ENCODE measurements at regions not wholly inside any gene's neighbourhood (a gene's known extent, or its start where the extent isn't known, plus 50 kb on each side); places are given as distances from the start of the nearest gene placed in this dataset.
"Not testable (repeated sequence)": the region's sequence is repeated elsewhere in the genome, so short reads cannot be mapped to it uniquely, and the experiment has no call there.

DNA sequence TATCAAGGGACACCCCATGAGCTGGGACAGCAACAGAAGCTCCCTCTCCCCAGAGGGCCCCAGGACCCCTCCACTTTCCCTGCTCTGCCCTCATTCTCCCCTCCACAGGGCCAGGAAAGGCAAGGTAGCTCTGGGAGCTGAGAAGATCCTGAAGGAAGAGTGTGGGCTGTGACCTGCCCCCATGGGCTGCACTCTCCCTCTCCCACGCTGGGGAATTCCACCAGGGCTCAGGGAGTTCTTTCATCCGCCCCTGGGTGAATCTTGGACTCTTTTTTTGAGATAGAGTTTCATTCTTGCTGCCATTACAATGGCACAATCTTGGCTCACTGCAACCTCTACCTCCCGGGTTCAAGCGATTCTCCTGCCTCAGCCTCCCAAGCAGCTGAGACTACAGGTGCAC is 73.8 kb downstream of the C9orf50 start:
- Histone ChIP-seq H3K9me2 (ENCODE audit: insufficient read depth) (no peaks in the 10 kb centered on the region), H3K79me2 (ENCODE audit: insufficient read depth, low read length) (no peaks in the 10 kb centered on the region), H3K36me3 (ENCODE audit: control insufficient read depth in 1 of 2, insufficient read depth in 2 of 2, low read length in 2 of 2) (no peaks in the 10 kb centered on the region), H2AFZ (ENCODE audit: low read depth, low read length, poor library complexity, severe bottlenecking) (no peak overlapping the region), H3K27me3 (ENCODE audit: insufficient read depth, low read length) (no peaks in the 10 kb centered on the region), H3K4me1 (ENCODE audit: control insufficient read depth in 1 of 2, insufficient read depth in 2 of 2, low read length in 2 of 2) (peaks cover 41 to 60% of the 10 kb centered on the region in 2 experiments), H3K9ac (ENCODE audit: low read length) (no peak overlapping the region), H4K20me1 (ENCODE audit: insufficient read depth) (no peaks in the 10 kb centered on the region), H3K4me2 (ENCODE audit: low read length) (no peak overlapping the region), H3K9me3 (ENCODE audit: control insufficient read depth in 1 of 2, insufficient read depth in 1 of 2, low read depth in 1 of 2, low read length in 2 of 2) (no peaks in the 10 kb centered on the region), H3K27ac (ENCODE audit: low read depth, low read length) (no peak overlapping the region), H3K4me3 (replicated peaks in 1 of 2; ENCODE audit: low read depth in 1 of 2, low read length in 2 of 2) (no peak overlapping the region)
- BruUV-seq (replicated peaks) = no TSS peak
- no peak for TF ChIP-seq RAD21 (IDR thresholded peaks at IDR 0.05; ENCODE audit: low read depth)
- TF ChIP-seq YY1 (IDR thresholded peaks at IDR 0.05; ENCODE audit: extremely low read depth, insufficient replicate concordance, low read depth, low read length) = no peak
- TF ChIP-seq EZH2 (IDR thresholded peaks at IDR 0.05) = no peak
- no peak for TF ChIP-seq CEBPB (IDR thresholded peaks at IDR 0.05; ENCODE audit: low read depth)
- TF ChIP-seq EZH2phosphoT487 (IDR thresholded peaks at IDR 0.05; ENCODE audit: borderline replicate concordance) = no peak
- TF ChIP-seq TCF7L2 (IDR thresholded peaks at IDR 0.05; ENCODE audit: borderline replicate concordance, extremely low read depth, insufficient read depth, insufficient read length) = no peak
- TF ChIP-seq, protein P1, sequence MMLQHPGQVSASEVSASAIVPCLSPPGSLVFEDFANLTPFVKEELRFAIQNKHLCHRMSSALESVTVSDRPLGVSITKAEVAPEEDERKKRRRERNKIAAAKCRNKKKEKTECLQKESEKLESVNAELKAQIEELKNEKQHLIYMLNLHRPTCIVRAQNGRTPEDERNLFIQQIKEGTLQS (IDR thresholded peaks at IDR 0.05) = no peak
- TF ChIP-seq JUND (IDR thresholded peaks at IDR 0.05) = no peak
- TF ChIP-seq POLR2A (IDR thresholded peaks at IDR 0.05; ENCODE audit: borderline replicate concordance, extremely low read depth, insufficient read depth, insufficient read length) = no peak
- no peak for TF ChIP-seq SP1 (IDR thresholded peaks at IDR 0.05; ENCODE audit: low read depth)
- no peak for TF ChIP-seq ZFX (IDR thresholded peaks at IDR 0.05)
- TF ChIP-seq EGR1 (IDR thresholded peaks at IDR 0.05; ENCODE audit: low read depth) = no peak
- no peak for TF ChIP-seq CBX3 (IDR thresholded peaks at IDR 0.05; ENCODE audit: low read depth)
- TF ChIP-seq POLR2AphosphoS5 (IDR thresholded peaks at IDR 0.05; ENCODE audit: low read depth, low read length) = no peak
- no peak for TF ChIP-seq FOSL1 (IDR thresholded peaks at IDR 0.05; ENCODE audit: low read depth)
- TF ChIP-seq, protein P2, sequence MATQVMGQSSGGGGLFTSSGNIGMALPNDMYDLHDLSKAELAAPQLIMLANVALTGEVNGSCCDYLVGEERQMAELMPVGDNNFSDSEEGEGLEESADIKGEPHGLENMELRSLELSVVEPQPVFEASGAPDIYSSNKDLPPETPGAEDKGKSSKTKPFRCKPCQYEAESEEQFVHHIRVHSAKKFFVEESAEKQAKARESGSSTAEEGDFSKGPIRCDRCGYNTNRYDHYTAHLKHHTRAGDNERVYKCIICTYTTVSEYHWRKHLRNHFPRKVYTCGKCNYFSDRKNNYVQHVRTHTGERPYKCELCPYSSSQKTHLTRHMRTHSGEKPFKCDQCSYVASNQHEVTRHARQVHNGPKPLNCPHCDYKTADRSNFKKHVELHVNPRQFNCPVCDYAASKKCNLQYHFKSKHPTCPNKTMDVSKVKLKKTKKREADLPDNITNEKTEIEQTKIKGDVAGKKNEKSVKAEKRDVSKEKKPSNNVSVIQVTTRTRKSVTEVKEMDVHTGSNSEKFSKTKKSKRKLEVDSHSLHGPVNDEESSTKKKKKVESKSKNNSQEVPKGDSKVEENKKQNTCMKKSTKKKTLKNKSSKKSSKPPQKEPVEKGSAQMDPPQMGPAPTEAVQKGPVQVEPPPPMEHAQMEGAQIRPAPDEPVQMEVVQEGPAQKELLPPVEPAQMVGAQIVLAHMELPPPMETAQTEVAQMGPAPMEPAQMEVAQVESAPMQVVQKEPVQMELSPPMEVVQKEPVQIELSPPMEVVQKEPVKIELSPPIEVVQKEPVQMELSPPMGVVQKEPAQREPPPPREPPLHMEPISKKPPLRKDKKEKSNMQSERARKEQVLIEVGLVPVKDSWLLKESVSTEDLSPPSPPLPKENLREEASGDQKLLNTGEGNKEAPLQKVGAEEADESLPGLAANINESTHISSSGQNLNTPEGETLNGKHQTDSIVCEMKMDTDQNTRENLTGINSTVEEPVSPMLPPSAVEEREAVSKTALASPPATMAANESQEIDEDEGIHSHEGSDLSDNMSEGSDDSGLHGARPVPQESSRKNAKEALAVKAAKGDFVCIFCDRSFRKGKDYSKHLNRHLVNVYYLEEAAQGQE (IDR thresholded peaks at IDR 0.05; ENCODE audit: low read depth) = no peak
- no peak for TF ChIP-seq SRF (IDR thresholded peaks at IDR 0.05; ENCODE audit: low read depth)
- TF ChIP-seq, protein P3, sequence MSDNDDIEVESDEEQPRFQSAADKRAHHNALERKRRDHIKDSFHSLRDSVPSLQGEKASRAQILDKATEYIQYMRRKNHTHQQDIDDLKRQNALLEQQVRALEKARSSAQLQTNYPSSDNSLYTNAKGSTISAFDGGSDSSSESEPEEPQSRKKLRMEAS (IDR thresholded peaks at IDR 0.05) = no peak
- CTCF ChIA-PET = no interaction called here
- intact Hi-C loops (cut with micrococcal nuclease) = no loop called here
- no peak for ATAC-seq
- POLR2A ChIA-PET = interaction anchor here (0.7 kb wide), 1 partner anchor 41 kb away, joined by 3 read pairs; no protein-coding TSS in a partner anchor
- RAD21 ChIA-PET (ENCODE audit: low non-redundant PET in 1 of 2, low total read pairs in 2 of 2, uncharacterized antibody in 2 of 2, unreplicated experiment in 2 of 2) = no interaction called here
- no peak for DNase-seq (ENCODE audit: low read depth, low spot score)

DNA sequence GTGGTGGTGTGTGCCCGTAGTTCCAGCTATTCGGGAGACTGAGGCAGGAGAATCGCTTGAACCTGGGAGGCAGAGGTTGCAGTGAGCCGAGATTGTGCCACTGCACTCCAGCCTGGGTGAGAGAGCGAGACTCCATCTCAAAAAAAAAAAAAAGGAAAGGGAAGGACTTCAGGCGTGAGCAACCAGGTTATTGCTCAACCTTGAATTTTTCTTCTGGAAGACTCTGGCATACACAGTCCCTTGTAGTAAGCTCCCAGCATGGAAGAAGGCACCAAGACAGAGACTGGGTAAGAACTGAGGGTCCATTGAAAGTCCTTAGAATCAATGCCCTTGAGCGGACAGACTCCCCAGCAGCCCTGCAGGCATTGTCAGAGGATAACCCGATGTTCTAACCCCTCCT is 75.0 kb downstream of the C9orf50 start:
- peaks cover 29 to 48% of the 10 kb centered on the region in 2 experiments for H3K4me1 ChIP-seq (ENCODE audit: control insufficient read depth in 1 of 2, insufficient read depth in 2 of 2, low read length in 2 of 2)
- H3K9ac ChIP-seq (ENCODE audit: low read length); DNase-seq (ENCODE audit: low read depth, low spot score); H2AFZ ChIP-seq (ENCODE audit: low read depth, low read length, poor library complexity, severe bottlenecking); RAD21 ChIA-PET (ENCODE audit: low non-redundant PET in 1 of 2, low total read pairs in 2 of 2, uncharacterized antibody in 2 of 2, unreplicated experiment in 2 of 2); H3K9me2 ChIP-seq (ENCODE audit: insufficient read depth); H3K27ac ChIP-seq (ENCODE audit: low read depth, low read length); intact Hi-C loops (cut with micrococcal nuclease); H3K36me3 ChIP-seq (ENCODE audit: control insufficient read depth in 1 of 2, insufficient read depth in 2 of 2, low read length in 2 of 2); H3K27me3 ChIP-seq (ENCODE audit: insufficient read depth, low read length); H3K4me3 ChIP-seq (replicated peaks in 1 of 2; ENCODE audit: low read depth in 1 of 2, low read length in 2 of 2); BruUV-seq (replicated peaks); H4K20me1 ChIP-seq (ENCODE audit: insufficient read depth); CTCF ChIA-PET; H3K9me3 ChIP-seq (ENCODE audit: control insufficient read depth in 1 of 2, insufficient read depth in 1 of 2, low read depth in 1 of 2, low read length in 2 of 2); ATAC-seq; H3K4me2 ChIP-seq (ENCODE audit: low read length); H3K79me2 ChIP-seq (ENCODE audit: insufficient read depth, low read length): not testable (repeated sequence)
- POLR2A ChIA-PET = interaction anchor here (1.4 kb wide), 1 partner anchor 51 kb away, joined by 3 read pairs; no protein-coding TSS in a partner anchor
